ENCODE measurements at regions not wholly inside any gene's neighbourhood (a gene's known extent, or its start where the extent isn't known, plus 50 kb on each side); places are given as distances from the start of the nearest gene placed in this dataset.
"Not testable (repeated sequence)": the region's sequence is repeated elsewhere in the genome, so short reads cannot be mapped to it uniquely, and the experiment has no call there.

GRCh38 chr10:16119445-16119844, 259.1 kb upstream of the MINDY3 start:
- DNase-seq = no peak

- no peak for DNase-seq
These were observed 260.3 kb upstream of the MINDY3 start for GRCh38 chr10:16120563-16120962.

GRCh38 chr10:16141499-16141898, 281.2 kb upstream of the MINDY3 start:
- DNase-seq = no peak

- no peak for DNase-seq
These were observed 286.7 kb upstream of the MINDY3 start for GRCh38 chr10:16146993-16147392.

GRCh38 chr10:16155834-16156233, 281.0 kb upstream of the PTER start:
- DNase-seq = no peak

- DNase-seq = no peak
These were observed 280.1 kb upstream of the PTER start for GRCh38 chr10:16156681-16157080.

GRCh38 chr10:16165067-16165466, 271.7 kb upstream of the PTER start:
- not testable (repeated sequence) for DNase-seq

- DNase-seq = no peak
These were observed 254.7 kb upstream of the PTER start for GRCh38 chr10:16182144-16182543.

- no peak for DNase-seq
These were observed 254.1 kb upstream of the PTER start for GRCh38 chr10:16182688-16183087.

GRCh38 chr10:16184096-16184597, 252.7 kb upstream of the PTER start:
- DNase-seq = no peak

GRCh38 chr10:16184906-16185305, 251.9 kb upstream of the PTER start:
- no peak for DNase-seq

- DNase-seq = no peak
These were observed 250.2 kb upstream of the PTER start for GRCh38 chr10:16186564-16186963.

GRCh38 chr10:16187161-16187560, 249.6 kb upstream of the PTER start:
- no peak for DNase-seq

GRCh38 chr10:16192337-16192736, 244.5 kb upstream of the PTER start:
- no peak for DNase-seq

GRCh38 chr10:16193241-16193640, 243.6 kb upstream of the PTER start:
- DNase-seq = no peak

GRCh38 chr10:16195178-16195769, 241.5 kb upstream of the PTER start:
- DNase-seq = peak; percentile 63

GRCh38 chr10:16195894-16196293, 240.9 kb upstream of the PTER start:
- no peak for DNase-seq

- DNase-seq = no peak
These were observed 237.6 kb upstream of the PTER start for GRCh38 chr10:16199216-16199615.

- not testable (repeated sequence) for DNase-seq
These were observed 213.2 kb upstream of the PTER start for GRCh38 chr10:16223618-16224017.

GRCh38 chr10:16227674-16228073, 209.1 kb upstream of the PTER start:
- no peak for DNase-seq

GRCh38 chr10:16231176-16231575, 205.6 kb upstream of the PTER start:
- DNase-seq = no peak

- no peak for DNase-seq
These were observed 204.9 kb upstream of the PTER start for GRCh38 chr10:16231734-16232435.

GRCh38 chr10:16232441-16232840, 204.4 kb upstream of the PTER start:
- DNase-seq = no peak

GRCh38 chr10:16234916-16235315, 201.9 kb upstream of the PTER start:
- no peak for DNase-seq

GRCh38 chr10:16242446-16242845, 194.4 kb upstream of the PTER start:
- no peak for DNase-seq

Data from activated CD4-positive, alpha-beta T cell treated with anti-CD3 and anti-CD28 coated beads, Interleukin-2, amount 50 U/mL, for 16 hours (primary cell).